Glutamatergic neuron (in vitro differentiated cells): ENCODE measurements at regions not wholly inside any gene's neighbourhood (a gene's known extent, or its start where the extent isn't known, plus 50 kb on each side); places are given as distances from the start of the nearest gene placed in this dataset.

Source experiments
- DNase-seq: peaks from one replicate; pipeline ENCODE4 v3.0.0; 2022
- H3K27ac Mint-ChIP-seq: one replicate; pipeline ENCODE4 v1.8.0; 2020; ENCODE audit warnings: mild to moderate bottlenecking, mixed read lengths, inconsistent platforms; ENCODE audit not compliant: unreplicated experiment
- H3K27me3 Mint-ChIP-seq: one replicate; pipeline ENCODE4 v1.8.0; 2020; ENCODE audit warnings: mild to moderate bottlenecking, moderate library complexity, mixed read lengths, inconsistent platforms; ENCODE audit not compliant: unreplicated experiment
- H3K36me3 Mint-ChIP-seq: one replicate; pipeline ENCODE4 v1.8.0; 2020; ENCODE audit warnings: mild to moderate bottlenecking, mixed read lengths, inconsistent platforms; ENCODE audit not compliant: unreplicated experiment
- H3K4me1 Mint-ChIP-seq: one replicate; pipeline ENCODE4 v1.8.0; 2020; ENCODE audit warnings: mild to moderate bottlenecking, low read depth, mixed read lengths, inconsistent platforms; ENCODE audit not compliant: unreplicated experiment
- H3K4me3 Mint-ChIP-seq: one replicate; pipeline ENCODE4 v1.8.0; 2020; ENCODE audit warnings: mild to moderate bottlenecking, mixed read lengths, inconsistent platforms; ENCODE audit not compliant: unreplicated experiment
- H3K9me3 Mint-ChIP-seq: one replicate; pipeline ENCODE4 v1.8.0; 2020; ENCODE audit warnings: mild to moderate bottlenecking, moderate library complexity, mixed read lengths, inconsistent platforms; ENCODE audit not compliant: unreplicated experiment
- TF ChIP-seq, protein P1 (sequence below): fragments of 200-600 bp; sonication (generic); IDR thresholded peaks from one replicate; pipeline ENCODE4 v1.5.0; 2021; ENCODE audit not compliant: partially characterized antibody, unreplicated experiment

DNA sequence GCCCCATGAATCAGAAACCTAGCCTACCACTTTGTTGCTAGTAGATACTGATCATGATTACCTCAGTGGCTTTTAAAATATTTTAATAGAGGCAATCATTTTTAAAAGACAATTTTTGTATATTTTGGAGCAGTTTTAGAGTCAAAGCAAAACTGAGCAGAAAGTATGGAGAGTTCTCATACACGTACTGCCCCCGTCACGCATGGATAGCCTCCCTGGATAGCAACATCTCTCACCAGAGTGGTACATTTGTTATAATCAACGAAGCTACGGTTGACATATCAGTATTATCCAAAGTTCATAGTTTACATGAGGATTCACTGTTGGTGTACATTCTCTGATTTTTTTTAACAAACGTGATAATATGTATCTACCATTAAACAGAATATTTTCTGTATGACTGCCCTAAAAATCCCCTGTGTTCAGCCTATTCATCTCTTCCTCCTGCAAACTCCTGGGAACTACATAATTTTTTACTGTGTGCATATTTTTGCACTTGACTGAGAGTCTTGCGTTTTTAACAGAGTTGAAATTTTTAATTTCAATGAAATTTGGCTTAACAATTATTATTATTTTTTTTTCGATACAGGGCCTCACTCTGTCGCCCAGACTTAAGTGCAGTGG lies 1436.8 kb upstream of the PCDH9 start:
- no peaks in the 10 kb centered on the region for H3K9me3 Mint-ChIP-seq
- TF ChIP-seq, protein P1, sequence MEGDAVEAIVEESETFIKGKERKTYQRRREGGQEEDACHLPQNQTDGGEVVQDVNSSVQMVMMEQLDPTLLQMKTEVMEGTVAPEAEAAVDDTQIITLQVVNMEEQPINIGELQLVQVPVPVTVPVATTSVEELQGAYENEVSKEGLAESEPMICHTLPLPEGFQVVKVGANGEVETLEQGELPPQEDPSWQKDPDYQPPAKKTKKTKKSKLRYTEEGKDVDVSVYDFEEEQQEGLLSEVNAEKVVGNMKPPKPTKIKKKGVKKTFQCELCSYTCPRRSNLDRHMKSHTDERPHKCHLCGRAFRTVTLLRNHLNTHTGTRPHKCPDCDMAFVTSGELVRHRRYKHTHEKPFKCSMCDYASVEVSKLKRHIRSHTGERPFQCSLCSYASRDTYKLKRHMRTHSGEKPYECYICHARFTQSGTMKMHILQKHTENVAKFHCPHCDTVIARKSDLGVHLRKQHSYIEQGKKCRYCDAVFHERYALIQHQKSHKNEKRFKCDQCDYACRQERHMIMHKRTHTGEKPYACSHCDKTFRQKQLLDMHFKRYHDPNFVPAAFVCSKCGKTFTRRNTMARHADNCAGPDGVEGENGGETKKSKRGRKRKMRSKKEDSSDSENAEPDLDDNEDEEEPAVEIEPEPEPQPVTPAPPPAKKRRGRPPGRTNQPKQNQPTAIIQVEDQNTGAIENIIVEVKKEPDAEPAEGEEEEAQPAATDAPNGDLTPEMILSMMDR, result no peak
- no peaks in the 10 kb centered on the region for H3K36me3 Mint-ChIP-seq
- H3K4me3 Mint-ChIP-seq, result no peak overlapping the region
- H3K4me1 Mint-ChIP-seq, result no peaks in the 10 kb centered on the region
- H3K27ac Mint-ChIP-seq, result no peak overlapping the region
- H3K27me3 Mint-ChIP-seq, result no peaks in the 10 kb centered on the region
- DNase-seq, result no peak

DNA sequence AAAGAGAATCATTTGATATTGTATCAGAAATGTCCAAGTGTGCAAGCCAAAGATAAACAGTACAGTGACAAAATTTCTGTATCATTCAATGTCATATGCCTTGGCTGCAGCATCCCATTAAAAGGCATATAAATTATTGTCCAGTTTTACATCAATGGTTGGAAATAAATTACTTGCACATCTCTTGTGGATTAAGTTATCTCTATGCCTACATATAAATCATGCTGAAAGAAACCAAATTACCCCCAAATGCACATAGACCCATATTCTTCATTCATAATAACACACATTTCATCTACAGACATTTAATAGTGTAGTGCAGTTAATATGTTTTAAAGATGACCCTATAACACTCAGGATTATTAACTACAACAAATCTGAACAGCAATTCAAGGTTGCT lies 1415.7 kb upstream of the PCDH9 start:
- no peaks in the 10 kb centered on the region for H3K36me3 Mint-ChIP-seq
- no peaks in the 10 kb centered on the region for H3K9me3 Mint-ChIP-seq
- H3K4me1 Mint-ChIP-seq, result no peaks in the 10 kb centered on the region
- TF ChIP-seq, protein P1, result no peak
- H3K27ac Mint-ChIP-seq, result no peak overlapping the region
- DNase-seq, result no peak
- no peaks in the 10 kb centered on the region for H3K27me3 Mint-ChIP-seq
- no peak overlapping the region for H3K4me3 Mint-ChIP-seq

DNA sequence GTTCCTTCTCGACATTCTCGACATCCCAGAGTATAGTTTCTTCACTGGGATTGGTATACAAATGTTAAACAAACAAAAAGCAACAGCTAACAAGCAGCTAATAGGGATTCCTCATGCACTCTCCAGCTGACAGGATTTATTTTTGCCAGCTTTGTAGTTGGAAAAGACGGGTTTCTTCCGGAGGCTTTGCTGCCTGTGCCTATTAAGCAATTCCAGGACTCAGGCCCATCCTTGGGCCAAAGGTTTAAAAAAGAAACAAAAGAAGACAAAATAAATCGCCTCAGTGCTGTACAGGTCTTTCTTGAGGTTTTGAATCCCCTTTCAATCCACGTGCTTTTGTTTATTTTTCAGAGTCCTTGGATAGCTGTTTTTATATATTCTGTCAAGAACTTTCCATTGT lies 1414.5 kb upstream of the PCDH9 start:
- Mint-ChIP-seq H3K9me3 (no peaks in the 10 kb centered on the region), H3K27ac (no peak overlapping the region), H3K27me3 (no peaks in the 10 kb centered on the region), H3K4me1 (no peaks in the 10 kb centered on the region), H3K36me3 (no peaks in the 10 kb centered on the region), H3K4me3 (no peak overlapping the region)
- TF ChIP-seq, protein P1, result no peak
- DNase-seq, result no peak

DNA sequence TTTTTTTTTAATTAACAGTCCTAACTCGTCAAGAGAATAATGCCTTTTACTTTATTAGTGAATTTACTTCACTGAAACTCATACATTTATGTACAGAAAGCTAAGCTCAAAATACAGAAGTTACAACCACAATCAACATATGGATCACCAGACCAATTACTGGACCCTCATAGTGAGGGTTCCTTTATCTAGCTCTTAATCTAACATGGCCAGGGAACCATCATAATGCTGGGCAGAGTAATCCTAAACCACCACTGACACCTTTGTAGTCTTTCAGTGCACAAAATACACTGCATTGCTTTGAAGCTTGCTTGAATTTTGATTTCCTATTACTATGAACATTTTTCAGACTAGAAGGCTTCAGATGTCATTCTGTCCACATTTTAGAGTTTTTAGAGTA lies 1406.6 kb upstream of the PCDH9 start:
- Mint-ChIP-seq H3K4me3 (no peak overlapping the region), H3K4me1 (no peaks in the 10 kb centered on the region), H3K36me3 (no peaks in the 10 kb centered on the region), H3K27me3 (peaks cover 2% of the 10 kb centered on the region), H3K27ac (no peak overlapping the region), H3K9me3 (no peaks in the 10 kb centered on the region)
- TF ChIP-seq, protein P1, result no peak
- DNase-seq, result no peak

DNA sequence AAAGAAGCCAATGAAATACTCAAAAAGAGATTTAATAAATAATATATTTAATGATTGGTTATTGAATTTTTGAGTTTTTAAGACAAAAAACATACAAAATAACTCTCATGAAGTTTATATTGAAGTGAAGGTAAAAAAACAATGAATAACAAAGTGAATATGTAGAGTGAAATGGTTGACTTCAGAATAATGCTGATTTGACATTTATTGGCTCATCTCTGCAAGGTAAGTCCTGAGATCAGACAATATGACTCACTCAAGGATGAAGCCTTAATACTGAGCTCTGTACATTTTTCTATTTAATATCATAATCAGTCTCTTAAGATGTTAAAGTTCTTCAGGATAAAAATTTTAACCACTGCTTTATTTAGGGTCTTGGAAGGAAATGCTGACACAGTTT lies 1398.9 kb upstream of the PCDH9 start:
- H3K27me3 Mint-ChIP-seq, result no peaks in the 10 kb centered on the region
- no peaks in the 10 kb centered on the region for H3K36me3 Mint-ChIP-seq
- DNase-seq, result no peak
- TF ChIP-seq, protein P1, result no peak
- H3K4me1 Mint-ChIP-seq, result no peaks in the 10 kb centered on the region
- H3K4me3 Mint-ChIP-seq, result no peak overlapping the region
- no peaks in the 10 kb centered on the region for H3K9me3 Mint-ChIP-seq
- no peak overlapping the region for H3K27ac Mint-ChIP-seq
